ENCODE measurements at regions not wholly inside any gene's neighbourhood (a gene's known extent, or its start where the extent isn't known, plus 50 kb on each side); places are given as distances from the start of the nearest gene placed in this dataset.
A peak's percentile ranks its signal among the peaks of the same experiment; 100 is the strongest.
"Not testable (repeated sequence)": the region's sequence is repeated elsewhere in the genome, so short reads cannot be mapped to it uniquely, and the experiment has no call there.

GRCh38 chr14:106474261-106475028, 948.1 kb downstream of the TMEM121 start:
- not testable (repeated sequence) for DNase-seq (ENCODE audit: low read depth in 2 of 2)

GRCh38 chr14:106475214-106475613, 948.8 kb downstream of the TMEM121 start:
- DNase-seq (ENCODE audit: low read depth in 2 of 2) = not testable (repeated sequence)

- not testable (repeated sequence) for DNase-seq (ENCODE audit: low read depth in 2 of 2)
Observed at GRCh38 chr14:106477600-106477999, 951.2 kb downstream of the TMEM121 start.

GRCh38 chr14:106480287-106480686, 953.9 kb downstream of the TMEM121 start:
- not testable (repeated sequence) for DNase-seq (ENCODE audit: low read depth in 2 of 2)

- DNase-seq (ENCODE audit: low read depth in 2 of 2) = not testable (repeated sequence)
Observed at GRCh38 chr14:106482213-106482612, 955.8 kb downstream of the TMEM121 start.

DNA sequence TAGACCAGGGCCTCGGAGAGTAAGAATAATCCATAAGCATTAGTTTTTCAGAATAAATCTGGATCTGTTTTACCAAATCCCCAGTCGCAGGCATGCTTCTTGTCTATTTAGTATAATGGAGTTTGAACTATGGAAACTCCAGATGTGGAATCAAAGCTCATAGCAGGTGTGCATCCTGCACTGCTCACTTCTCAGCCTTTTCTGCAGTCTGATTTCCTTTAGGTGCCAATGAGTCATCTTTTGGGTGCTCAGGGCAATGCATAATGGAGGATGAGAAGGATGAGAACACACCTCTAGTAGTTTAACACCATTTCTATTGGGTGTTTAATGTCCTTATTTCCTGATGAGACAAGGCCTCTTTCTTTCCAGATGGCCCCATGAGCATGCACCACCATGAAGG, 961.2 kb downstream of the TMEM121 start:
- no peak for DNase-seq (ENCODE audit: low read depth in 2 of 2)

DNA sequence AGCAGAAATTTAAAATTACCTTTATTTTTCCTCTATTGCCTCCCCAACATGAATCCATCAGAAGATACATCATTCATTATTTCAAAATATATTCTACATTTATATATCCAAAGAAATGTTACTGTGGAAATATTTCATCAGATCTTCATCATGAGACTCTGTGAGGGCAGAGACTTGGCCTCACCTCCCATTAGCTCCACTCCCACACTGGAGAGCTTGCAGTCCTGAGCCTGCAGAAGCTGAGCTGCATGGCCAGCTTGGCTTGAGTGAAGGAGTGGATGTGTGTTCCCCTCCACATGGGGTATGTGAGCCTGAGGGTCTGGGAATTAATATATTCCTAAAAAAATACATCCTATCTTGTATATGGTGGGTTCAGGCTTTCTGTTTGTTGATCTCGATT, 961.9 kb downstream of the TMEM121 start:
- no peak for DNase-seq (ENCODE audit: low read depth in 2 of 2)

DNA sequence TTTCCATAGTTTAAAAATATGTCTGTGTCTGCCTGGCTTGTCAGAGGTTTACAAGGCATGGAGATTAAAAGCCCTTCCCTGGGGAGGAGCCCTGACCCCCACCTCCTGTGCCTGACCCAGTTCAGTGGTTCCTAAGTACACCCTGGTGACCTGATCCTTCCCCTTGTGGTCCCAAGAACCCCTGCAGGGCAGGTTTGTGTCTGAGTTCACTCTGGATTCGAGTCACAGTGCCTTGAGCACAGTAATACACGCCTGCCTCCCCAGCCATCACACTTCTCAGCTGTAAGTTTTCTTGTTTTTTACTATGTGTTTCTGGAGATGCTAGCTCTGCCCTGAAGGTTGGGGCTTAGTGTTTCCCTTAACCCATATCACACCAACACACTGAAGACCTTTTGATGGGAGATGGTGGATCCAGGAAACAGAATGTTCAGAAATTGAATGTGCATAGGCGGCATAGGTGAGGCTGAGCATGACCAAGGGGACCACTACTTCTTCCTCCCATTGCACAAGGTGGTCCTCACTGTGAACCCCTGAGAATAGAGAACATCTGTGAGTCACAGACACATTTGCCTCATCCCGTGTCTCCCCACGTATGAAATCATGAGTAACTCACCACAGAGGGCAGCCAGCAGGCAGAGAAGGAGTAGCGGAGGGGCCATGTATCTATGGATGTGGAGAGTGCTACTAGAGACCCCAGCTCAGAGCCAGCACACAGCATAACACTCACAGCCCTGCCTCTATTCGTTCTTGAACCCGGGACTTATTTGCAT, 962.9 kb downstream of the TMEM121 start:
- DNase-seq (ENCODE audit: low read depth in 2 of 2) = no peak

GRCh38 chr14:106490442-106490841, 964.1 kb downstream of the TMEM121 start:
- no peak for DNase-seq (ENCODE audit: low read depth in 2 of 2)

GRCh38 chr14:106491851-106492250, 965.5 kb downstream of the TMEM121 start:
- DNase-seq (ENCODE audit: low read depth in 2 of 2) = no peak

GRCh38 chr14:106493962-106494823, 967.8 kb downstream of the TMEM121 start:
- DNase-seq (ENCODE audit: low read depth in 2 of 2) = no peak

- no peak for DNase-seq (ENCODE audit: low read depth in 2 of 2)
Observed at GRCh38 chr14:106500571-106500970, 974.2 kb downstream of the TMEM121 start.

- no peak for DNase-seq (ENCODE audit: low read depth in 2 of 2)
Observed at GRCh38 chr14:106501898-106502297, 975.5 kb downstream of the TMEM121 start.

- DNase-seq (ENCODE audit: low read depth in 2 of 2) = no peak
Observed at GRCh38 chr14:106505366-106505765, 979.0 kb downstream of the TMEM121 start.

- DNase-seq (ENCODE audit: low read depth in 2 of 2) = peak; percentile 43 to 44
Observed at GRCh38 chr14:106506881-106507305, 980.5 kb downstream of the TMEM121 start.

GRCh38 chr14:106507354-106507753, 981.0 kb downstream of the TMEM121 start:
- DNase-seq (ENCODE audit: low read depth in 2 of 2) = no peak

- DNase-seq (ENCODE audit: low read depth in 2 of 2) = no peak
Observed at GRCh38 chr14:106508216-106508615, 981.8 kb downstream of the TMEM121 start.

GRCh38 chr14:106509176-106509575, 982.8 kb downstream of the TMEM121 start:
- DNase-seq (ENCODE audit: low read depth in 2 of 2) = no peak

- DNase-seq (ENCODE audit: low read depth in 2 of 2) = no peak
Observed at GRCh38 chr14:106509807-106510206, 983.4 kb downstream of the TMEM121 start.

GRCh38 chr14:106511006-106511799, 984.8 kb downstream of the TMEM121 start:
- DNase-seq (ENCODE audit: low read depth in 2 of 2) = peak in 1 of 2 donors; percentile 34

GRCh38 chr14:106511800-106512198, 985.4 kb downstream of the TMEM121 start:
- DNase-seq (ENCODE audit: low read depth in 2 of 2) = no peak

Data from stimulated activated CD8-positive, alpha-beta memory T cell treated with anti-CD3 and anti-CD28 coated beads, Interleukin-7, amount 100 ng/mL, for 4 hours (primary cell).